H1 (cell line): ENCODE measurements at regions not wholly inside any gene's neighbourhood (a gene's known extent, or its start where the extent isn't known, plus 50 kb on each side); places are given as distances from the start of the nearest gene placed in this dataset.

Experiments
- ATF2 ChIP-seq: IDR thresholded peaks from 2 replicates; pipeline ENCODE4 v1.6.1; 2012; ENCODE audit warnings: low read length, inconsistent platforms
- BCL11A ChIP-seq, 2 experiments: IDR thresholded peaks; one replicate each; pipeline ENCODE4 v1.6.1; 2011; ENCODE audit warnings: low read depth in 2 of 2, low read length in 2 of 2, mild to moderate bottlenecking in 2 of 2
- BRCA1 ChIP-seq: IDR thresholded peaks from 2 replicates; pipeline ENCODE4 v1.6.1; 2012; ENCODE audit warnings: low read depth, low read length, improper control_type of control experiment
- CHD2 ChIP-seq: IDR thresholded peaks from 2 replicates; pipeline ENCODE4 v1.6.1; 2012; ENCODE audit warnings: low read length, improper control_type of control experiment
- KDM4A ChIP-seq: IDR thresholded peaks from one replicate; pipeline ENCODE4 v1.7.1; 2012; ENCODE audit warnings: low read depth, mild to moderate bottlenecking, moderate library complexity, low read length, inconsistent platforms; ENCODE audit not compliant: severe bottlenecking
- PHF8 ChIP-seq: fragments of 200-600 bp; sonication (generic); conservative IDR thresholded peaks from 2 replicates; pipeline ENCODE4 v1.7.1; 2012; ENCODE audit warnings: low read depth, mild to moderate bottlenecking, inconsistent platforms, low read length, moderate library complexity
- SIX5 ChIP-seq: IDR thresholded peaks from 2 replicates; pipeline ENCODE4 v1.6.1; 2011; ENCODE audit warnings: mild to moderate bottlenecking, low read depth, low read length
- SP2 ChIP-seq: IDR thresholded peaks from 2 replicates; pipeline ENCODE4 v1.6.1; 2012; ENCODE audit warnings: mild to moderate bottlenecking, low read length, inconsistent platforms
- SUZ12 ChIP-seq: fragments of 200-600 bp; sonication (generic); IDR thresholded peaks from 2 replicates; pipeline ENCODE4 v1.6.1; 2012; ENCODE audit warnings: mild to moderate bottlenecking, inconsistent platforms, low read length, moderate library complexity, mixed read lengths
- TAF1 ChIP-seq: IDR thresholded peaks from 2 replicates; pipeline ENCODE4 v1.6.1; 2011; ENCODE audit warnings: mild to moderate bottlenecking, low read depth, low read length

- TF ChIP-seq BCL11A (IDR thresholded peaks at IDR 0.05; ENCODE audit: low read depth in 2 of 2, low read length in 2 of 2) = no peak
- no peak for TF ChIP-seq PHF8
- TF ChIP-seq KDM4A = no peak
- no peak for TF ChIP-seq SP2
- no peak for TF ChIP-seq BRCA1
- TF ChIP-seq SIX5 = no peak
- TF ChIP-seq TAF1 = no peak
- no peak for TF ChIP-seq SUZ12
- no peak for TF ChIP-seq ATF2
- no peak for TF ChIP-seq CHD2
Measured at GRCh38 chr13:111503905-111504695, 183.7 kb downstream of the TEX29 start (continued).
